NCI-H128 (cell line): ENCODE measurements at regions not wholly inside any gene's neighbourhood (a gene's known extent, or its start where the extent isn't known, plus 50 kb on each side); places are given as distances from the start of the nearest gene placed in this dataset.
"Not testable (repeated sequence)": the region's sequence is repeated elsewhere in the genome, so short reads cannot be mapped to it uniquely, and the experiment has no call there.

Source experiments
- DNase-seq: peaks from one replicate; lab custom pipeline; 2025; ENCODE audit not compliant: unreplicated experiment; lab: John Stamatoyannopoulos, UW

DNA sequence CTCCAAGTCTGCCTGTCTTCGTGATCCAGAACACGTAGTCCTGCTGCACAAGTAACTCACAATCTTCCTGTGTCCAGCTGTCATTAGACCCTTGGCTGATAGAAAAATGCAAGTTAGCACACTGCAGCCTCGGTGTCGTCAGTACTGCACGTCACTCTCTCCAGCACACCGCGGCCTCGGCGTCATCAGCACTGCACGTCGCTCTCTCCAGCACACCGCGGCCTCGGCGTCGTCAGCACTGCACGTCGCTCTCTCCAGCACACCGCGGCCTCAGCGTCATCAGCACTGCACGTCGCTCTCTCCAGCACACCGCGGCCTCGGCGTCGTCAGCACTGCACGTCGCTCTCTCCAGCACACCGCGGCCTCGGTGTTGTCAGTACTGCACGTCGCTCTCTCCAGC, 160.0 kb downstream of the FOXL1 start:
- DNase-seq, result not testable (repeated sequence)

DNA sequence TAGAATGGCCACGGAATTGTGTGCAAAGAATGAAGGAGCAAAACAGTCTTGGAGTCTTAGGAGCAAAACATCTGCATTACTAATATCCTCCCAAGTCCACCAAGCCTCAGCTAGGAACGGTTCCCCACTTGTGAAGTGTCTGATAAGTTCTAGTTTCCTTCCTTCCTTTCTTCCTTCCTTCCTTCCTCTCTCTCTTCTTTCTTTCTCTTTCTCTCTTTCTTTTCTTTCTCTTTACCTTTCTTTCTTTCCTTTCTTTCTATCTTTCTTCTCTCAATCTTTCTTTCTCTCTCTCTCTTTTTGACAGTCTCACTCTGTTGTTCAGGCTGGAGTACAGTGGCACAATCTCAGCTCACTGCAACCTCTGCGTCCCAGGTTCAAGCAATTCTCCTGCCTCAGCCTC, 160.8 kb downstream of the FOXL1 start:
- no peak for DNase-seq

DNA sequence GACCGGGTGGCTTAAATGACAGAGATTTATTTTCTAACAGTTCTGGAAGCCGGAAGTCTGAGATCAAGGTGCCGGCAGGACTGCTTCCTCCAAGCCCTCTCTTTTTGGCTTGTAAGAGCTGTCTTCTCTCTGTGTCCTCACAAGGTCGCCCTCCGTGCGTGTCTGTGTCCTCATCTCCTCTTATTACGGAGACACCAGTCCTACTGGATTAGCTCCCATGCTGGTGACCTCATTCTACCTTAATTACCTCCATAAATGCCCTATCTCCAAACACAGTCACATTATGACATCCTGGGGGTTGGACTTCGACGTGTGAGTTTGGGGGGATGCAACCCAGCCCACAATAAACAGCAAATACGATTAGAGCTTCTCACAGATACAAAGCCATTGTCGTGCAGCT, 161.5 kb downstream of the FOXL1 start:
- DNase-seq, result no peak

DNA sequence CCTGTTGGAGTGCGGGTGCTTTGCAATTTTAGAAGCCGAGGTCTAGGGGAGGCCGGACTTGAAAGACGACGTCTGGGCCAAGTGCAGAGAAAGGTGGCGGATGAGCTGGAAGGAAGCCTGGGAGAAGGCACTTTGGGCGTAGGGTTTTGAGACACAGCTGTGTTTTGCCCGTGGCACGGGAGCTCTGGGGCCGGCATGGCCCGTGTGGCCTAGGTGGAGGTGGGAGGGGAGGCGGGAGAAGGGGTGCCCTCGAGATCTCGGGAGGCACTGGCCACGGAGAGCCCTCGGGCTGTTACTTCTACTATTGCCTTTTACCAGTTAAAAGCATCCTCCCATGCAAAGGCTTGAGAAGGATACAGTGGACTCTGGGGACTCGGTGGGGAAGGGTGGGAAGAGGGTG, 161.9 kb downstream of the FOXL1 start:
- no peak for DNase-seq

DNA sequence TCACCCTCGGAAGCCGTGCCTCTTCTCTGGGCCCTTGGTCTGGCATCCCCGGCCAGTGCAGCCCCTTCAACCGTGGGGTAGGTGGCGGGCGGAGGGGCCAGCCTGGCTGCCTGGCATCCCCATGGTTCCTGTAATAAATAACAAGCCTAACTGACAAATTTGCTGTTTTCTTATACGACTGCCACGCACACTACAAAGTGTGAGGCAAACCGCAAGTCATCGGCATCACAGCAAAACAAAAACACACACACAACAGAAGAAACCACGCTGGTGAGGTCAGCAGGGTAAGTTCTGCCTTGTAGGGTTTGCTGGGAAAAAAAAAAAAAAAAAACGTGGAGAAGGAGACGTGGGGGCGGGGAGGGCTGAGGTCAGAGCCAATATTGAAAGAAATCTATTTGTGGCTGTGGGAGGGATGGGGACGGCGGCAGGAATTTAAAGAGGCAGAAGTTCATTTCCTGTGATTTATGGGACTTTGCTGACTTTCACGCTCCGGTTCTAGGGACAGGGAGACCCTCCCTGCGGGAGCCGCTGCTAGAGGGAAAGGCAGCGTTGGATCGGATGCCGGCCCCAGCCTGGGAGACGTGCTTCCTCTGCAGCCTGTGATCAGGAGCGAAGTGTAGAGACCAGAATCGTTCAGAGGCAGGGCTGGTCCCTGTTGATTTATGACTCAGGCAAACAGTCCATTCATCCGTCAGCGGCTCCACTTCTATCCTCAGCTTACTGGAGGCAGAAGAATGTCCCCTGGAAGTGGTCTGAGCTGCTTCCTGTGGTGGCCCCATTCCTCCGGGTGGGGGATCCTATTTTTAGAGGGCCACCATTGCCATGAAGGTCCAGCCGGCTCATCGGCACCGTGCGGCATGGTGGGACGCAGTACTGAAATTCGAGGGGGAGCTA, 162.8 kb downstream of the FOXL1 start:
- DNase-seq, result no peak

DNA sequence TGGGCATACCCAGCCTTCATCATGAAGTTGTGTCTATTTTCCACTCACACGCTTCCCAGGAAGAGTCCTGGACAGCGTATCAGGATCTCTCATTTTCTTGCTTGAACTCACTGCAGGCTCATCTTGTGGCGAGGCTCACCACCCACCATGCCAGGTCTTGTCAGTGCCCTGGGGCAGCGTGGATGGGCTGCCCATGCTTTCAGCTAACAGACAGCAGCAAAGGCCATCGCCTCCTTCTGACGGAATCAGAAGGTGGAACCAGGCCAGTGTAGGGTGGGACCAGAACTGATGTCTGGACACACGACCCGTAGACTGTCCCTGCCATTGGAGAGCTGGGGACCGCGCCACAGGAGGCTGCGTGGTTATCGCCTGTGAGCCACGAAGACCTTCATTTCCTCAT, 169.4 kb downstream of the FOXL1 start:
- DNase-seq, result no peak

DNA sequence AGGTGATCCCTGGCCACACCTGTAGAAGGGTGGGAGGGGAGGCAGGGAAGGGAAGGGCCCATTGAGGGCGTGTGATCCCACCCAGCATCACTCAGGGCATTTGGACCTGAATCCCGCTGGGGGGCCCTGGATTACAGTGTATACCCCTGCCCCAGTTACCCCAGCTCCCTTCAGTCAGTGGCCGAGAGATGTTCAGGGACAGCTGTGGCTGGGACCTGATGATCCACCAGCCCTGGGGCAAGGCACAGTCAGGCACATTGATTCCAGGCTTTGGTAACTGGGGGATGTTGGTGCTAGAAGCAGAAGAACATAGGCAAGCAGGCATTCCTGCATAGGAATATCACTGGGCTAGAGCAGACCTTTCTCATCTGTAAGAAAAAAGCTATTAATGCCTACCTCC, 170.3 kb downstream of the FOXL1 start:
- no peak for DNase-seq

DNA sequence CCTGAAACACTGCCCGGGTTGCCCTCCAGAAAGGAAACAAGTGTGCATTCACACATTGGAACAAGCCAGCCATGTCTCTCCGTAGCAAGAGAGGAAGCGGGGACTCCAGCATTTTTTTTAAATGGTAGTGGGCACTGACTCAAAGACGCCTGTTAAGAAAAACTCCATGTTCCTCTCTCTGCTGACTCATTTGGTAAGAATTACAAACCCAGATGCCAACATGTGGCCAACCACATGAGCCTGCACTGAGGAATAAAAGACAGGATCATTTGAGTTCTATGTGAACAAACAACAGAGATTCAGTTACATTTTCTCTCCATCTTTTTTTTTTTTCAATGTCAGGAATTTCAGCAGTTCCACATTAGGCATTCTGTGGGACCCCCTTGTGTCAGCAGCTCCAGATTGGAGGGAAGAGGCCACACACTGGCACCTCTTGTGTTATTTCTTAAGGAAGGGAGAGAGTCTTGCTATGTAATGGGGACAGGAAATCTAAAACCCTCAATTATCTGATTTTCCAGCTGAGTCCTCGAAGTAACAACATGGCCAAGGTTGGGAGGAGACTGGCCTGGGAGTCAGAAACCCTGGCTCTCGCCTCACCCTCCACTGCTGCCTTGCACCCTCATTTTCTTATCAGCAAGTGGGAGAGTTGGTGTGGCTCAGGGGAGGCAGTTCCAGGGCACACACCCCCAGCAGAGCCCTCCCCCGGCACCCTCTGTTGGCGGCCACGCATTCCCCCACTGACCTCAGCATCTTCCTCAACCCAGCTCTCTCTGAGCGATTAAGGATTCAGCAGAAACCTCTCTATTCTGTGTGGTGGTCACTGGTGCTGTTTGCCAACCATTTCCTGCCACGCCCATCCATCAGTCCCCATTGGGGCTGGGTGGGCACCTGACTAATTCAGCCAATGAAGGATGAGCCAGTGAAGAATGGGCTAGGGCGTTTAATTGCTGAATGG, 173.0 kb downstream of the FOXL1 start:
- no peak for DNase-seq

DNA sequence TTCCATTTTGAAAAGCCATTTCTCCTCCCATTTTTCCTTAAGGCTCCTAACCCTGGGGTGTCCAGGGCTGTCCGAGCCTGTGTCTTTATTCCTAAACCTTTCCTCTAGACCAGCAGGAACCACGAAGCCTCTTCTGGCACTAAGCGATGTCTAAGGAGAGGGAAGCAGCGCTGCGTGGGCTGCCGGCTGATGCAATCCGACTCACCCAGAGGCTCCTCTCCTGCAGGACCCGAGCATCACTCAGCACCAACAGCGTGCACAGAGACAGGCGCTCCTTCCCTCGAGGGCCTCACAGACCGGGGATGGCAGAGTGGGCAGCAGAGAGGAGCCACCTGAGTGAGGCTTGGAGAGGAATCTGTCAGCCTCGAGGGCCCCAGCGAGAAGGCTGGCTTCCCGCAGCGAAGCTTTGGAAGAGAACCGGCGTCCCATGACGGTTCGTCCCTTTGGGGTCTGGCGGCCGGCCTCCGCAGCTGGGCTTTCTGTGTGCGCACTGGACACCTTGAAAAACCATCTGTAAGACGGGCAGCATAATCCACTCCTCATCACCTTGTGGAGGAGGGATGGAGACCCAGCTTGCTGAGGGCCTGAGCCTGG, 174.3 kb downstream of the FOXL1 start:
- DNase-seq, result no peak

DNA sequence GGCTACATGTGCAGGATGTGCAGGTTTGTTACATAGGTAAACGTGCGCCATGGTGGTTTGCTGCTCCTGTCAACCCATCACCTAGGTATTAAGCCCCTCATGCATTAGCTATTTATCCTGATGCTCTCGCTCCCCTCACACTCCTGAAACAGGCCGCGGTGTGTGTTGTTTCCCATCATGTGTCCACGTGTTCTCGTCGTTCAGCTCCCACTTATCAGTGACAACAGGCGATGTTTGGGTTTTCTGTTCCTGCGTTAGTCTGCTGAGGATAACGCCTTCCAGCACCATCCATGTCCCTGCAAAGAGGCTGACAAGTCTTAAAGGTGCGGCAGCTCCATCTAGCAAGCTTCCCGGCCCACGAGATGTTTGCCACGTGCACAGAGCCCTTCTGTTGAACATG, 175.1 kb downstream of the FOXL1 start:
- DNase-seq, result no peak

DNA sequence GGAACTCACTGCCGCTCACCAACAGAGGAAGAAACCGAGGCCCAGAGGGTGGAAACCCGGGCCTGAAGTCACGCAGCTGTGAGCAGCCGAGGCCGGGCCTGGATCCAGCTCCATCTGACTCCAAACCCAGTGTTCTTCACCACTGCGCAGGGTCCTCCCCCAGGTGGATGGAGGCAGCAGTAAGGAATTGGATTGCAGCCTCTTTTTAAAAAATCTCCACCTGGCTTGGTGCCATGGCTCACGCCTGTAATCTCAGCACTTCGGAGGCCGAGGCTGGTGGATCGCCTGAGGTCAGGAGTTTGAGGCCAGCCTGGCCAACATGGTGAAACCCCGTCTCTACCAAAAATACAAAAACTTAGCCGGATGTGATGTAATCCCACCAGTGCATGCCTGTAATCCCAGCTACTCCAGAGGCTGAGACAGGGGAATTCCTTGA, 177.2 kb downstream of the FOXL1 start:
- no peak for DNase-seq

DNA sequence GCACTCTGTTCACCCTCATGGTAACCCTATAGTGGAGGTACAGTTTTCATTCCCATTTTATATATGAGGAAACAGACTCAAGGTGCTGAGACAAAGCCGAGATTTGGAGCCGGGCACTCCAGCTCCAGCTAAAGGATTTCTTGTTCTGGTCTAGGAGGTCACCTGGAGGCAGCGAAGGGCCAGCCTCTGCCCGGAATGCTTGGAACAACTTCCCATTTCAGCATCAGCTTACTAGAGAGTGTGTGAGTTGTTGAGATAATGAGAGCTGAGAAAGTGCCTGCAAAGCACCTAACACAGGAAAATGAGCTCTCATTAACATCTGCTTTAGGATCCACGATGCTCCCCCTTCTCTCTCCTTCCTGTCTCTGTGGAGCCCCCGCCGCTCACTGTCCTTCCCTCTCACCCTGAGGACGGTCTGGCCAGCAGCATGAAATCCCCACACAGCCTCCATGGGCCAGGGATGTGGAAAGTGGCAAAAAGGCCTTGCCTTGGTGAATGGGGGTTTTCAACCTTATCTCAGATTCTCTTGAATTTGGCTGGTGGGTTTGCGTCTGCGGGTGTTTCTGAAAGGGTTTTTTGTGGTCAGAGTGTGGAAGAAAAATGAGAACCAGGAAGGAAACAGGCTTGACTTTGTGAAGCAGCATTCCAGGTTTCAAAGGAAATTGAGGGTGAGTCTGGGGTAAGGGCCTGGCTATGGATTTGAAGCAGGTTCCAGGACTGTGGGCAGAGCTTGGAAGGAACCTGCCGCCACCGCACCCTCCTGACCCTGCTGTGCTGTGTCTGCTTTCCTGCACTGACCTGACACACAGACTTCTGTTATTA, 178.7 kb downstream of the FOXL1 start:
- DNase-seq, result no peak

DNA sequence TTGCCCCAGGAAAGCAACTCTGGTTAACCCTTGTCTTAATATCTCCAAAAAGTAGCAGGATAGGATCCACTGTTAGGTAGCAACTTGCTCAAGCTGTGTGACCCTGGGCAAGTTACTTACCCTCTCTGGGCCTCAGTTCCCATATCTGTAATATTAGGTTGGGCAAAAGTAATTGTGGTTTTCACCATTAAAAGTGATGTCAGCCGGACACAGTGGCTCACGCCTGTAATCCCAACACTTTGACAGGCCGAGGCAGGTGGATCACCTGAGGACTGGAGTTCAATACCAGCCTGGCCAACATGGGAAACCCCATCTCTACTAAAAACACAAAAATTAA, 179.3 kb downstream of the FOXL1 start:
- DNase-seq, result no peak

DNA sequence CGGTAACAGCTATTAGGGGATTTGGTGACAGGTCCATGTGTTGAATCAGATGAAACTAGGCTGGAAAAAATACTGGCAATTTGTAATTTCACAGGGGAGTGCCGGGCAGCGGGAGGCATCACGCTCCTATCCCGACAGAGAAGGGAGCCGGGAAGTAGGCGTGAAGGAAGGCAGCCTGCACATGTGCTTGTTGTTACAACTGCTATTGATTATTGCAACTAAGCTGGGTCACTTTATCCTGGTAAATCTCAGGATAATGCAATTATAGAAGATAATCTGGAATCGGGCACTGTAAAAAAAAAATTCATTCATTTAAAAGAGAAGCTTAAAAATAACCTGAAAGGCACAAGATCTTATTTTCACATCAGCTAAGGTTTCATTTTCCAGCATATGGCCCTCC, 180.6 kb downstream of the FOXL1 start:
- DNase-seq, result no peak

DNA sequence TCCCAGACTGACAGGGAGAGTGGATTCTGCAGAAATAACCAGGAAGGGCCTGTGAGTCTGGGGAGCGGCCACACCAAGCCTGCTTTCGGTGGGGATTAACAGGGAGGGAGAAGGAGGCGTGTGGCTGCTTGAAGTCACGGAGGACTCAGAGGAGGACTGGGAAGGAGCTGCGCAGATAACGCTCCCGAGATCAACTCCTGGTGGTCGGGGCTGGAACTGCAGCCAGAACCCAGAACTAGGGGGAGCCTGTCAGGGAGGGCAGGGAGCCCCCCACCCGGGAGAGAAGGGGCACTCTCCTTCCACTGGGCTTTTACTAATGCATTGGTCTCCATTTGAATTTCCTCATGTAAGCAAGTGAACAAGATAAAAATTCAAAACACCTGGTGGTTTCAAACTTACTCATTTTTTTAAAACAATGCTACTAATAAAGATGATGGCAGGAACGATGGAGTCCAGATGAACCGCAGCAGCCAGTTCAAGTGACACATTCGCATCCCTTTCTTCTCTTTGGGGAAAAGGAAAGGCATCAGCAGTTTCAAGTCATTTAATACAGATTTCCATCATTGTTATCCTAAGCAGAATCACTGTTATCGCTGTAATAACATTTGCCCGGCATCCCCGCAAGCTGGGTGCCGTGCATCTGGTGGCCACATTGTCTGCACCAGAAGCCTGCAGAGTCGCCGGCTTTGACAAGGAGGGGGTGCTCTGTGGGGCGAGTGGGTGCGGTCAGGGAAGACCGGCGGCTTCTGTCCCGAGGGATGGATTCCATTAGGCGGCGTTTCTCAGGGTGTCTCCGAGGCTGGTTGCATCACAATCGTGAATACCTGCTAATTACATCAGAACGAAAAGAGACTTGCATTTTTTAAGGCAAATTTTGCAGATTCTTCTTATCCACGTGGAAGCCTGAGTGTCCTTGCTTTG, 183.0 kb downstream of the FOXL1 start:
- no peak for DNase-seq

DNA sequence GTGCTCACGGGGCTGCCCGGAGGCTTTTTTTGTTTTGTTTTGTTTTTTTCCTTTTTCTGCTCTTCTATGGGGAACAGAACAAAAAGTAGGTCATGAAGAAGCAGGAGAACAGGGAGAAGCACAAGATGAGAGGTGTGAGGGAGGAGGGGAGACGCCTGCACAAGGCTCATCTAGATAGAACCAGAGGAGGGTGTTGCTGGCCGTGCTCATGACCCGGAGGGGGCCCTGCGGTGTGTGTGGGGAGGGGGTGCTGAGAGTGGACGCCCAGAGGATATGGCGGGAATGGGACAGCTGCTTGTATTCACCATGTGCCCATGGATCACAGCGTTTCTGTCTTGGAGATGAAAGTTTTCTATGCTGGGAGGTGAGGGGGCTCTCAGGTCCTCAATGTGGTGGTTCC, 183.7 kb downstream of the FOXL1 start:
- DNase-seq, result no peak

DNA sequence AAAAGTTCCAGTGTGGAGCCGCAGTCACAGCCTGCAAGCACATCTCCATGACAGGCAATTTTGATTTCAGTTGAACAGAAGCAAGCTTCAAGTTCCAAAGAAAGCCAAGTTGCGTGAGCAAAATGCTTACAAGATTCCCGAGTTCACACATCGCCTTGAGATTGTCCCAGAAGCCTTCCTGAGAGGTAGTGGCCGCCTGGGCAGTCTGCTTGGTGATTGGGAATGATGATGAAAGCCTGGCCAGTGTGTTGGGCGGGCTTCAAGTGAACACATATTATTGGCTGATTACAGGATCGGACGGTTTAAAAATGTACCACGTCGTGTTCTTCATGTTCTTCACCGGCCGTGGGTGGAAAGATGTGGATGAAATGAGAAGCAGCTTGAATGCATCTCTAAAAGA, 185.5 kb downstream of the FOXL1 start:
- DNase-seq, result no peak

DNA sequence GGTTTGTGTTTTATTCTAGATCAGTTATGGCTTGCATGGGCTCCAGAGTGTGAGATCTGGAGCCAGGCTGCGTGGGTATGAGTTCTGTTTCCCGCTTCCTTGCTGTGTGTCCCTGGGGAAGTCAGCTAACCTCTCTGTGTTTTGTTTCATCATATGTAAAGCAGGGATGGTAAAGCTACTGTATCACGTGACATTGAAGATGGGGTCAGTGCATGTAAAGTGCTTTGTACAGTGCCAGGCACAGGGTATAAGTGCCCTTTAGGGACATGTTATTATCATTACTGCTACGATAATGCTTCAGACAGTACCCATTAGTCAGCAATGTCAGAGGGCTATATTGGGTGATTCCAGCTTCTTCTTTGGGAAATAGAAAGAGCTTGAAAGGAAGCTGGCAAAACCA, 186.2 kb downstream of the FOXL1 start:
- no peak for DNase-seq

DNA sequence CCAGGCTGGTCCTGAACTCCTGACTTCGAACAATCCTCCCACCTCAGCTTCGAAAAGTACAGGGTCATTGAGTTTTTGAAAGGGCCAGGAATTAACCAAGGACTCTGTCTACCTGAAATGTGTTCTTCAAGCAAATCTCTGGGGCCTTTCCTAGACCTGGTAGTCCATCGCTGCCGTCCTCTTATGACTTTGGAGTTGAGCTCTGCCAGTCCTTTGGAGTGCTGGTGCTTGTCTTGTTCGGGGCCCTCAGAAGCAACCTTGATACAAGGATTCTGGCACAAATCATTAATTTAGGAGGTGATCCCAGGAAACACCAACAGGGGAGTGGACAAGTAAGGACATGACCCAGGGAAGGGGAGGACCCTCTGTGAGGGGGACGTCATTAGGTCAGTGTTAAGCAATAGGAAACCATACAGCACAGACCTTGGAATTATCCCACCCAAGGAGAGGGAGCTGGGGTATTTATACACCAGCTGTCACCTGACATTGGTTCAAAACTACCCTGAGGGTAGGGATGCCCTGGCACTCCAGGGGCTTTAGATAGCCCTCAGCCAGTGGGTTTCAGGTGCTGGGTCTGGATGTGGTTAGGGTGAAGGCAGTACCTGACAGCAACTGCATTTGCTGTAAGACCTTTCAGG, 187.2 kb downstream of the FOXL1 start:
- DNase-seq, result no peak
